Kasumi-1 (cell line): ENCODE measurements at regions not wholly inside any gene's neighbourhood (a gene's known extent, or its start where the extent isn't known, plus 50 kb on each side); places are given as distances from the start of the nearest gene placed in this dataset.
"Not testable (repeated sequence)": the region's sequence is repeated elsewhere in the genome, so short reads cannot be mapped to it uniquely, and the experiment has no call there.

Experiments used
- DNase-seq, 2 experiments: peaks; one replicate each; lab custom pipeline; 2025; lab: John Stamatoyannopoulos, UW

- not testable (repeated sequence) for DNase-seq
Measured at GRCh38 chr14:105917136-105917932, 391.0 kb downstream of the TMEM121 start.

GRCh38 chr14:105917933-105918436 lies 391.6 kb downstream of the TMEM121 start:
- DNase-seq, result no peak

GRCh38 chr14:105918496-105919262 lies 392.3 kb downstream of the TMEM121 start:
- no peak for DNase-seq

- DNase-seq, result no peak
Measured at GRCh38 chr14:105919458-105920150, 393.2 kb downstream of the TMEM121 start.

GRCh38 chr14:105920151-105920700 lies 393.8 kb downstream of the TMEM121 start:
- not testable (repeated sequence) for DNase-seq

- DNase-seq, result not testable (repeated sequence)
Measured at GRCh38 chr14:105920803-105921755, 394.7 kb downstream of the TMEM121 start.

- not testable (repeated sequence) for DNase-seq
Measured at GRCh38 chr14:105921781-105922180, 395.4 kb downstream of the TMEM121 start.

- DNase-seq, result not testable (repeated sequence)
Measured at GRCh38 chr14:105923520-105924191, 397.3 kb downstream of the TMEM121 start.

- no peak for DNase-seq
Measured at GRCh38 chr14:105924951-105925591, 398.7 kb downstream of the TMEM121 start.

GRCh38 chr14:105925615-105926372 lies 399.4 kb downstream of the TMEM121 start:
- no peak for DNase-seq

- no peak for DNase-seq
Measured at GRCh38 chr14:105926373-105927095, 400.2 kb downstream of the TMEM121 start.

- DNase-seq, result no peak
Measured at GRCh38 chr14:105927096-105928060, 401.0 kb downstream of the TMEM121 start.

- DNase-seq, result not testable (repeated sequence)
Measured at GRCh38 chr14:105928171-105929111, 402.1 kb downstream of the TMEM121 start.

- DNase-seq, result no peak
Measured at GRCh38 chr14:105929327-105930081, 403.1 kb downstream of the TMEM121 start.

GRCh38 chr14:105930572-105930971 lies 404.2 kb downstream of the TMEM121 start:
- DNase-seq, result no peak
